Bronchial epithelial cell (primary cell): ENCODE measurements at regions not wholly inside any gene's neighbourhood (a gene's known extent, or its start where the extent isn't known, plus 50 kb on each side); places are given as distances from the start of the nearest gene placed in this dataset.

ENCODE experiments used
- DNase-seq: peaks from one replicate; pipeline ENCODE4 v3.0.0-alpha.2; 2010; ENCODE audit warnings: low read depth
- FAIRE-seq: peaks from 2 replicates; lab custom pipeline; 2011; peaks lifted over from hg19 to GRCh38; lab: Jason Lieb, UNC
- H3K27me3 ChIP-seq: 2 replicates; pipeline ENCODE4 v1.5.1; 2011; ENCODE audit warnings: low read length; ENCODE audit not compliant: control insufficient read depth, insufficient read depth
- H3K36me3 ChIP-seq: 2 replicates; pipeline ENCODE4 v1.5.1; 2011; ENCODE audit warnings: low read length; ENCODE audit not compliant: control insufficient read depth, insufficient read depth
- H3K4me3 ChIP-seq: 2 replicates; pipeline ENCODE4 v1.5.1; 2011; ENCODE audit warnings: mild to moderate bottlenecking, low read depth, low read length, control low read depth
- TF ChIP-seq, protein P1 (sequence below): IDR thresholded peaks from 2 replicates; pipeline ENCODE4 v1.5.1; 2011; ENCODE audit warnings: mild to moderate bottlenecking, moderate library complexity, low read length, control low read depth, inconsistent platforms; ENCODE audit not compliant: insufficient read depth, severe bottlenecking

DNA sequence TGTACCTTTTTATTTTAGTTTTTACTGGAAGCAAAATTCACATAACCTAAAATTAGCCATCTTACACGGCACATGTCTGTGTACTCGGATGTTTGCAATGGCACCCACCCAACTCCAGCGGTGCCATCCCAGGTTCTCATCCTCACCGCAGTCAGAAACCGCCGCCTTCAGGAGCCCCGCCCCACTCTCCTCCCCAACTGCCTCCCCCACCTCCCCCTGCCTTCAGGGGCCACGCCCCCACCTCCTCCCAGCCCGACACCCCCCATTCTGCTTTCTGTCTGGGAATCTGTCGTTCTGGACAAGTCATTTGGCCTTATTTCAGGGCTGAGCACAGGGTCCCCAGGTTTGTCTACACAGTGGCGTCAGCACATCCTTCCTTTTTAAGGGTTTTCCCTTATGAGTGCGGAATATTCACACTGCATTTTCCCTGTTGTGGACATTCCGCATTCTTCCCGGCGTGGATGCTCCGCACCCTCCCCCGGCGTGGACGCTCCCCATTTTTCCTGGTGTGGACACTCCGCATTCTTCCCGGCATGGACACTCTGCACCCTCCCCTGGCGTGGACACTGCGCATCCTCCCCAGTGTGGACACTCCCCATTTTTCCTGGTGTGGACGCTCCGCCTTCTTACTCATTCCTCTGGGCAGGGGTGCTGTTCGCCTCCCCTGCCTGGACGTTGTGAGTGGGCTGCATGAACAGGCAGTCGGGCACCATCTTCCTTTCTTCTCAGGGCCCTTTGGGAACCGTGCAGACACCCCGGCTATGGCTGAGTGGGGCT, 135.4 kb upstream of the NKX1-1 start:
- H3K27me3 ChIP-seq = no peaks in the 10 kb centered on the region
- H3K4me3 ChIP-seq = no peak overlapping the region
- no peaks in the 10 kb centered on the region for H3K36me3 ChIP-seq
- TF ChIP-seq, protein P1, sequence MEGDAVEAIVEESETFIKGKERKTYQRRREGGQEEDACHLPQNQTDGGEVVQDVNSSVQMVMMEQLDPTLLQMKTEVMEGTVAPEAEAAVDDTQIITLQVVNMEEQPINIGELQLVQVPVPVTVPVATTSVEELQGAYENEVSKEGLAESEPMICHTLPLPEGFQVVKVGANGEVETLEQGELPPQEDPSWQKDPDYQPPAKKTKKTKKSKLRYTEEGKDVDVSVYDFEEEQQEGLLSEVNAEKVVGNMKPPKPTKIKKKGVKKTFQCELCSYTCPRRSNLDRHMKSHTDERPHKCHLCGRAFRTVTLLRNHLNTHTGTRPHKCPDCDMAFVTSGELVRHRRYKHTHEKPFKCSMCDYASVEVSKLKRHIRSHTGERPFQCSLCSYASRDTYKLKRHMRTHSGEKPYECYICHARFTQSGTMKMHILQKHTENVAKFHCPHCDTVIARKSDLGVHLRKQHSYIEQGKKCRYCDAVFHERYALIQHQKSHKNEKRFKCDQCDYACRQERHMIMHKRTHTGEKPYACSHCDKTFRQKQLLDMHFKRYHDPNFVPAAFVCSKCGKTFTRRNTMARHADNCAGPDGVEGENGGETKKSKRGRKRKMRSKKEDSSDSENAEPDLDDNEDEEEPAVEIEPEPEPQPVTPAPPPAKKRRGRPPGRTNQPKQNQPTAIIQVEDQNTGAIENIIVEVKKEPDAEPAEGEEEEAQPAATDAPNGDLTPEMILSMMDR = no peak
- FAIRE-seq = no peak
- DNase-seq = no peak

DNA sequence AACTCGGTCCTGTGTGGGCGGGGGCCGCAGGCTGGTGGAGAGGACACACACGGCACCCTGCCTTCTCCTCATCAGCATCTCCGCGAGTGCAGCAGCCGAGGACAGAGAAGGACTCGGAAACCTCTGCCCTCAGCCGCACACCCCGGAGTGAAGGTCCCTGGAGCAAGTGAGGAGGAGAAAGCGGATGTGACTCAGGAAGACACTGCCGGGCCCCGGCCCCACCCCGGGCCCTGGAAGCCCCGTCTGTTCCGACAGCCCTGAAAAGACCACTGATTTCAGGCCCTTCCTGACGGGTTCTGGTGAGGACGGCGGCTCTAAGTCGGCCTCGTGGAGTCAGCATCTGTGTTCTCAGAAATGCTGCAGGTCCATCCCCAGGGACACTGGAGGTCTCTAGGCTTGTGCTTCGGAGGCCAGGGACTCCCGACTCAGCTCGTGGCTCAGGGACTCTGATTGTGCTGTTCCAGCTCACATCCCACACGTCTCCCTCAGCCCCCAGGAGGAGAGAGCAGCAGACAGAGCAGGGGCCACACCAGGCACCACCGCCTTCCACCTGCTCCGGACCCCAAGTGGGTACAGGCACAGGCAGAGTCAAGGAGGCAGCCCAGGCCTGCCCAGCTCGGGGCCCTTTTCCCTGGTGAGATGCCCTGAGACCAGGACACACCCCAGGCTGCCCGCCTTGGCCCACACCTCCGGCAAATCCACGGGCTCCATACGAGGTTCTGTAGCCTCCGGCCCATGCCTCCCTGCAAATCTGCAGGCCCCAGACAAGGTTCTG, 134.5 kb upstream of the NKX1-1 start:
- DNase-seq = no peak
- no peak overlapping the region for H3K4me3 ChIP-seq
- H3K36me3 ChIP-seq = no peaks in the 10 kb centered on the region
- no peak for FAIRE-seq
- H3K27me3 ChIP-seq = no peaks in the 10 kb centered on the region
- TF ChIP-seq, protein P1 = no peak

- Histone ChIP-seq H3K4me3 (no peak overlapping the region), H3K36me3 (no peaks in the 10 kb centered on the region), H3K27me3 (no peaks in the 10 kb centered on the region)
- TF ChIP-seq, protein P1 = no peak
- DNase-seq (no peak), FAIRE-seq (no peak)
These were observed 133.8 kb upstream of the NKX1-1 start for GRCh38 chr4:1539859-1540600.

GRCh38 chr4:1538941-1539772, 132.9 kb upstream of the NKX1-1 start:
- TF ChIP-seq, protein P1 = no peak
- FAIRE-seq (no peak), DNase-seq (no peak)
- no peaks in the 10 kb centered on the region for H3K36me3 ChIP-seq
- H3K27me3 ChIP-seq = no peaks in the 10 kb centered on the region
- no peak overlapping the region for H3K4me3 ChIP-seq

- no peak overlapping the region for H3K4me3 ChIP-seq
- FAIRE-seq = no peak
- no peaks in the 10 kb centered on the region for H3K36me3 ChIP-seq
- TF ChIP-seq, protein P1 = no peak
- no peaks in the 10 kb centered on the region for H3K27me3 ChIP-seq
- no peak for DNase-seq
These were observed 131.8 kb upstream of the NKX1-1 start for GRCh38 chr4:1538096-1538410.
